ENCODE measurements at regions not wholly inside any gene's neighbourhood (a gene's known extent, or its start where the extent isn't known, plus 50 kb on each side); places are given as distances from the start of the nearest gene placed in this dataset.

DNA sequence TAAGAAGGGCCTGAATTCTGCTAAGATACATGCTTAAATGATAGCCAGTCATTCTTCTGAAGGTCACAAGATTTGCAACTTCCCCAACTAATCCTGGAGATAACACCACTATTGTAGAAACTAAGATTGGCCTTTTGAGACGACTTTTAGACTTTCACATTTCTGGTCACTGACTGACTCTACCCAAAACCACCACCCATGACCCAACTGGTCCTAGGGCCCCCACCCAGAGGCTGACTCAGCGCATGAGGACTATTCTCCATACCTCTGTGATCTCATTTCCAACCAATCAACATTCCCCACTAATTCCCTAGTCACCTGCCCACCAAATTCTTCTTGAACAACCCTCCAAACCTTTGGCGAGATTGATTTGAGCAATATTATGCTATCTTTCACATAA lies 1299.0 kb downstream of the CDH11 start:
- TF ChIP-seq, protein P1, sequence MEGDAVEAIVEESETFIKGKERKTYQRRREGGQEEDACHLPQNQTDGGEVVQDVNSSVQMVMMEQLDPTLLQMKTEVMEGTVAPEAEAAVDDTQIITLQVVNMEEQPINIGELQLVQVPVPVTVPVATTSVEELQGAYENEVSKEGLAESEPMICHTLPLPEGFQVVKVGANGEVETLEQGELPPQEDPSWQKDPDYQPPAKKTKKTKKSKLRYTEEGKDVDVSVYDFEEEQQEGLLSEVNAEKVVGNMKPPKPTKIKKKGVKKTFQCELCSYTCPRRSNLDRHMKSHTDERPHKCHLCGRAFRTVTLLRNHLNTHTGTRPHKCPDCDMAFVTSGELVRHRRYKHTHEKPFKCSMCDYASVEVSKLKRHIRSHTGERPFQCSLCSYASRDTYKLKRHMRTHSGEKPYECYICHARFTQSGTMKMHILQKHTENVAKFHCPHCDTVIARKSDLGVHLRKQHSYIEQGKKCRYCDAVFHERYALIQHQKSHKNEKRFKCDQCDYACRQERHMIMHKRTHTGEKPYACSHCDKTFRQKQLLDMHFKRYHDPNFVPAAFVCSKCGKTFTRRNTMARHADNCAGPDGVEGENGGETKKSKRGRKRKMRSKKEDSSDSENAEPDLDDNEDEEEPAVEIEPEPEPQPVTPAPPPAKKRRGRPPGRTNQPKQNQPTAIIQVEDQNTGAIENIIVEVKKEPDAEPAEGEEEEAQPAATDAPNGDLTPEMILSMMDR (IDR thresholded peaks at IDR 0.05; ENCODE audit: low read depth, low read length): no peak
- TF ChIP-seq POLR2A (IDR thresholded peaks at IDR 0.05; ENCODE audit: extremely low read depth, insufficient read length) (no peak), MYC (IDR thresholded peaks at IDR 0.05; ENCODE audit: low read depth, low read length) (no peak)
- TF ChIP-seq, protein P2, sequence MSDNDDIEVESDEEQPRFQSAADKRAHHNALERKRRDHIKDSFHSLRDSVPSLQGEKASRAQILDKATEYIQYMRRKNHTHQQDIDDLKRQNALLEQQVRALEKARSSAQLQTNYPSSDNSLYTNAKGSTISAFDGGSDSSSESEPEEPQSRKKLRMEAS (IDR thresholded peaks at IDR 0.05; ENCODE audit: low read depth, low read length): no peak
